Tibial nerve (tissue), 3 donors: ENCODE measurements at regions not wholly inside any gene's neighbourhood (a gene's known extent, or its start where the extent isn't known, plus 50 kb on each side); places are given as distances from the start of the nearest gene placed in this dataset.

ENCODE experiments used
- POLR2A ChIP-seq, 2 donors: fragments of 450-650 bp; IDR thresholded peaks; one replicate each; pipeline ENCODE4 v1.6.1; 2017; ENCODE audit warnings: antibody characterized with exemption in 2 of 2, mild to moderate bottlenecking in 2 of 2, moderate library complexity in 2 of 2
- TF ChIP-seq, protein P1 (sequence below), 5 experiments: fragments of 200-600 bp in 3 of 5; fragments of 450-650 bp in 2 of 5; sonication (generic) in 3 of 5; IDR thresholded peaks; one replicate each; pipeline ENCODE4 v1.5.1; 2016 to 2019; ENCODE audit warnings: antibody characterized with exemption in 5 of 5, mild to moderate bottlenecking in 3 of 5, moderate library complexity in 2 of 5

DNA sequence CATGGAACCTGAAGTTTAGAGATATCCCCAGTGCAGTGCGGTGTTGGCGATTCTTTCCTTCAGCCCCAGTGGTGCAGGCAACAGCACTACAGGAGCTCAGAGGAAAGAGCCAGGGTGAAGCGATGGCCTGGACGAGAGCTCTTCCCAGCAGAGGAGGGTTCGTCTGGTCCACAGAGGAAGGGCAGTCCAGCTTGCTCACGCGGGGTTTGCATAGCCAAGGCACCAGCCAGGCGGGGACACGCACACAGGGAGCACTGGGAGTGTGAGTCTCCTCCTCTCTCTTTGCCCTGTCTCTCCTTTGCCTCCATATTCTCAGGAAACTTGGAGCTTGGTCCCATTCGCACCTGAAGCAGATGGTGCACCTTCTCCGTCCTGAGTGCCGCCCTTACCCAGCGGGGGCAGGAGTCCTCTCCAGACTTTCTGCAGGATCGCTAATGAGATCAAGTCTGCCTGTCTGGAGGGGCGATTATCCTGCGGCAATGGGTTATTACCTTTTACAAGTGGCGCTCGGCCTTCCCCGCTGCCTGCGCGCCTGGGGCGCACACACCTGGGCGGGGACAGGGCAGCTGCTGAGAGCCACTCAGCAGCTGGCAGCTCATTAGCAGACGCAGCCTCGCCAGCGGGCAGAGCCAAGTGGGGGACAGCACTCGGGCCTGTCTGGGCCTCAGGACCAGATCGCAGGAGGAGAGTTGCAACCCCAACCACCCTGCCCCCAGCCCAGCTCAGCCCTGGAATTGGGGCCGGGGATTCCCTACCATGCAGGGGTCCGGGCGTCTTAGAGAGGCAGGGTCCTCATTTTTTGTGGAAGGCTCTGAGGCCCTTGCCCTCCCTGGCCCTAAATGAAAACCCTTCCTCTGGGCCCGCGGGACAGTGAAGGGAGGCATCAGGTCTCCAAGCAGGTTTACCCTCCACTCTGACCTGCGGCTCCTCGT, 119.0 kb upstream of the MEF2A start:
- TF ChIP-seq, protein P1, sequence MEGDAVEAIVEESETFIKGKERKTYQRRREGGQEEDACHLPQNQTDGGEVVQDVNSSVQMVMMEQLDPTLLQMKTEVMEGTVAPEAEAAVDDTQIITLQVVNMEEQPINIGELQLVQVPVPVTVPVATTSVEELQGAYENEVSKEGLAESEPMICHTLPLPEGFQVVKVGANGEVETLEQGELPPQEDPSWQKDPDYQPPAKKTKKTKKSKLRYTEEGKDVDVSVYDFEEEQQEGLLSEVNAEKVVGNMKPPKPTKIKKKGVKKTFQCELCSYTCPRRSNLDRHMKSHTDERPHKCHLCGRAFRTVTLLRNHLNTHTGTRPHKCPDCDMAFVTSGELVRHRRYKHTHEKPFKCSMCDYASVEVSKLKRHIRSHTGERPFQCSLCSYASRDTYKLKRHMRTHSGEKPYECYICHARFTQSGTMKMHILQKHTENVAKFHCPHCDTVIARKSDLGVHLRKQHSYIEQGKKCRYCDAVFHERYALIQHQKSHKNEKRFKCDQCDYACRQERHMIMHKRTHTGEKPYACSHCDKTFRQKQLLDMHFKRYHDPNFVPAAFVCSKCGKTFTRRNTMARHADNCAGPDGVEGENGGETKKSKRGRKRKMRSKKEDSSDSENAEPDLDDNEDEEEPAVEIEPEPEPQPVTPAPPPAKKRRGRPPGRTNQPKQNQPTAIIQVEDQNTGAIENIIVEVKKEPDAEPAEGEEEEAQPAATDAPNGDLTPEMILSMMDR (IDR thresholded peaks at IDR 0.05) = no peak
- TF ChIP-seq POLR2A (IDR thresholded peaks at IDR 0.05) = no peak
